ENCODE measurements at regions not wholly inside any gene's neighbourhood (a gene's known extent, or its start where the extent isn't known, plus 50 kb on each side); places are given as distances from the start of the nearest gene placed in this dataset.
A peak's percentile ranks its signal among the peaks of the same experiment; 100 is the strongest.
"Not testable (repeated sequence)": the region's sequence is repeated elsewhere in the genome, so short reads cannot be mapped to it uniquely, and the experiment has no call there.

- DNase-seq (ENCODE audit: low read depth), result not testable (repeated sequence)
These were observed 2879.9 kb downstream of the RPIA start for GRCh38 chr2:91571239-91571923.

- DNase-seq (ENCODE audit: low read depth), result not testable (repeated sequence)
These were observed 2881.5 kb downstream of the RPIA start for GRCh38 chr2:91573018-91573417.

GRCh38 chr2:91573755-91574154 lies 2882.3 kb downstream of the RPIA start:
- DNase-seq (ENCODE audit: low read depth), result not testable (repeated sequence)

- not testable (repeated sequence) for DNase-seq (ENCODE audit: low read depth)
These were observed 2882.8 kb downstream of the RPIA start for GRCh38 chr2:91574255-91574654.

- not testable (repeated sequence) for DNase-seq (ENCODE audit: low read depth)
These were observed 2884.2 kb downstream of the RPIA start for GRCh38 chr2:91575701-91576100.

GRCh38 chr2:91577406-91577805 lies 2885.9 kb downstream of the RPIA start:
- not testable (repeated sequence) for DNase-seq (ENCODE audit: low read depth)

GRCh38 chr2:91578678-91579077 lies 2887.2 kb downstream of the RPIA start:
- DNase-seq (ENCODE audit: low read depth), result not testable (repeated sequence)

GRCh38 chr2:91579555-91579954 lies 2888.1 kb downstream of the RPIA start:
- not testable (repeated sequence) for DNase-seq (ENCODE audit: low read depth)

GRCh38 chr2:91580043-91580442 lies 2888.6 kb downstream of the RPIA start:
- DNase-seq (ENCODE audit: low read depth), result not testable (repeated sequence)

GRCh38 chr2:91587098-91587497 lies 2895.6 kb downstream of the RPIA start:
- not testable (repeated sequence) for DNase-seq (ENCODE audit: low read depth)

- not testable (repeated sequence) for DNase-seq (ENCODE audit: low read depth)
These were observed 2896.5 kb downstream of the RPIA start for GRCh38 chr2:91587908-91588535.

GRCh38 chr2:91588782-91589223 lies 2897.3 kb downstream of the RPIA start:
- DNase-seq (ENCODE audit: low read depth), result not testable (repeated sequence)

- DNase-seq (ENCODE audit: low read depth), result not testable (repeated sequence)
These were observed 2898.2 kb downstream of the RPIA start for GRCh38 chr2:91589454-91590328.

GRCh38 chr2:91590381-91590780 lies 2898.9 kb downstream of the RPIA start:
- not testable (repeated sequence) for DNase-seq (ENCODE audit: low read depth)

- not testable (repeated sequence) for DNase-seq (ENCODE audit: low read depth)
These were observed 2899.6 kb downstream of the RPIA start for GRCh38 chr2:91591066-91591465.

- not testable (repeated sequence) for DNase-seq (ENCODE audit: low read depth)
These were observed 2906.0 kb downstream of the RPIA start for GRCh38 chr2:91597436-91597835.

GRCh38 chr2:91598519-91598918 lies 2907.0 kb downstream of the RPIA start:
- DNase-seq (ENCODE audit: low read depth), result peak; percentile 22

- DNase-seq (ENCODE audit: low read depth), result peak; percentile 9
These were observed 2907.5 kb downstream of the RPIA start for GRCh38 chr2:91599000-91599399.

- DNase-seq (ENCODE audit: low read depth), result not testable (repeated sequence)
These were observed 2911.4 kb downstream of the RPIA start for GRCh38 chr2:91602860-91603259.

- DNase-seq (ENCODE audit: low read depth), result not testable (repeated sequence)
These were observed 2912.5 kb downstream of the RPIA start for GRCh38 chr2:91603996-91604395.

- DNase-seq (ENCODE audit: low read depth), result not testable (repeated sequence)
These were observed 2913.2 kb downstream of the RPIA start for GRCh38 chr2:91604629-91605028.

- not testable (repeated sequence) for DNase-seq (ENCODE audit: low read depth)
These were observed 2932.3 kb downstream of the RPIA start for GRCh38 chr2:91623739-91624138.
